ENCODE measurements at regions not wholly inside any gene's neighbourhood (a gene's known extent, or its start where the extent isn't known, plus 50 kb on each side); places are given as distances from the start of the nearest gene placed in this dataset.

GRCh38 chr4:129675036-129675435 lies 579.1 kb downstream of the C4orf33 start:
- ChIA-PET CTCF (no interaction called here), POLR2A (no interaction called here)

GRCh38 chr4:129676934-129677333 lies 581.0 kb downstream of the C4orf33 start:
- intact Hi-C loops (cut with micrococcal nuclease), result no loop called here
- no peak for ATAC-seq (ENCODE audit: low read depth)
- Mint-ChIP-seq H3K27me3 (no peaks in the 10 kb centered on the region), H3K4me1 (no peaks in the 10 kb centered on the region), H3K36me3 (ENCODE audit: low read depth) (no peaks in the 10 kb centered on the region), H3K4me3 (no peak overlapping the region), H3K27ac (no peak overlapping the region), H3K9me3 (peaks cover 5% of the 10 kb centered on the region)
- ChIA-PET CTCF (no interaction called here), POLR2A (no interaction called here)
- no peak for TF ChIP-seq CTCF (IDR thresholded peaks at IDR 0.05)
- DNase-seq, result no peak

More at GRCh38 chr4:129675036-129675435, 579.1 kb downstream of the C4orf33 start:
- Mint-ChIP-seq H3K9me3 (peaks cover 5% of the 10 kb centered on the region), H3K4me1 (no peaks in the 10 kb centered on the region), H3K27ac (no peak overlapping the region), H3K27me3 (no peaks in the 10 kb centered on the region), H3K4me3 (no peak overlapping the region), H3K36me3 (ENCODE audit: low read depth) (no peaks in the 10 kb centered on the region)
- intact Hi-C loops (cut with micrococcal nuclease), result no loop called here
- ATAC-seq (ENCODE audit: low read depth) (no peak), DNase-seq (no peak)
- TF ChIP-seq CTCF (IDR thresholded peaks at IDR 0.05), result no peak

GRCh38 chr4:129682586-129682985 lies 586.6 kb downstream of the C4orf33 start:
- ATAC-seq (ENCODE audit: low read depth), result no peak
- no peak for DNase-seq
- no peaks in the 10 kb centered on the region for H3K4me1 Mint-ChIP-seq
- H3K27me3 Mint-ChIP-seq, result no peaks in the 10 kb centered on the region
- CTCF ChIA-PET, result no interaction called here
- H3K27ac Mint-ChIP-seq, result no peak overlapping the region
- POLR2A ChIA-PET, result no interaction called here
- no peak for TF ChIP-seq CTCF (IDR thresholded peaks at IDR 0.05)
- H3K4me3 Mint-ChIP-seq, result no peak overlapping the region
- peaks cover 5% of the 10 kb centered on the region for H3K9me3 Mint-ChIP-seq
- intact Hi-C loops (cut with micrococcal nuclease), result no loop called here
- no peaks in the 10 kb centered on the region for H3K36me3 Mint-ChIP-seq (ENCODE audit: low read depth)

GRCh38 chr4:129707949-129708348 lies 612.0 kb downstream of the C4orf33 start:
- Mint-ChIP-seq H3K27me3 (no peaks in the 10 kb centered on the region), H3K4me3 (no peak overlapping the region), H3K27ac (no peak overlapping the region), H3K9me3 (peaks cover 7% of the 10 kb centered on the region), H3K4me1 (no peaks in the 10 kb centered on the region), H3K36me3 (ENCODE audit: low read depth) (no peaks in the 10 kb centered on the region)
- no peak for TF ChIP-seq CTCF (IDR thresholded peaks at IDR 0.05)
- no peak for ATAC-seq (ENCODE audit: low read depth)
- intact Hi-C loops (cut with micrococcal nuclease), result no loop called here
- ChIA-PET POLR2A (no interaction called here), CTCF (no interaction called here)
- no peak for DNase-seq

- Mint-ChIP-seq H3K9me3 (peaks cover 7% of the 10 kb centered on the region), H3K27ac (no peak overlapping the region), H3K4me1 (no peaks in the 10 kb centered on the region), H3K4me3 (no peak overlapping the region), H3K36me3 (ENCODE audit: low read depth) (no peaks in the 10 kb centered on the region), H3K27me3 (no peaks in the 10 kb centered on the region)
- no peak for TF ChIP-seq CTCF (IDR thresholded peaks at IDR 0.05)
- intact Hi-C loops (cut with micrococcal nuclease), result no loop called here
- no peak for ATAC-seq (ENCODE audit: low read depth)
- CTCF ChIA-PET, result no interaction called here
- POLR2A ChIA-PET, result no interaction called here
- DNase-seq, result no peak
Measured at GRCh38 chr4:129708784-129709183, 612.8 kb downstream of the C4orf33 start.

Data from activated B cell treated with CpG ODN at 0.5 μM for 24 hours (primary cell).